Upper lobe of left lung (tissue), 6 donors: ENCODE measurements at regions not wholly inside any gene's neighbourhood (a gene's known extent, or its start where the extent isn't known, plus 50 kb on each side); places are given as distances from the start of the nearest gene placed in this dataset.

ENCODE experiments used
- ATAC-seq, 2 donors: fragments of 200-7000 bp; cut with Tn5 transposase; one replicate each; pipeline ENCODE4 v1.9.1; 2022; ENCODE audit warnings: mild to moderate bottlenecking in 2 of 2, moderate library complexity in 2 of 2; ENCODE audit not compliant: low FRiP score in 2 of 2
- DNase-seq, 2 donors: peaks; one replicate each; pipeline ENCODE4 v3.0.0-alpha.2; 2019 to 2020
- H3K27ac ChIP-seq, 4 donors: fragments of 200-600 bp; sonication (generic); one replicate each; pipeline ENCODE4 v1.5.1; 2016 to 2019
- H3K27me3 ChIP-seq, 4 donors: fragments of 200-600 bp; sonication (generic); one replicate each; pipeline ENCODE4 v1.5.1; 2017 to 2019
- H3K36me3 ChIP-seq, 4 donors: fragments of 200-600 bp; sonication (generic); one replicate each; pipeline ENCODE4 v1.5.1; 2016 to 2019
- H3K4me1 ChIP-seq, 4 donors: fragments of 200-600 bp; sonication (generic); one replicate each; pipeline ENCODE4 v1.5.1; 2018 to 2019
- H3K4me3 ChIP-seq, 4 donors: fragments of 200-600 bp; sonication (generic); one replicate each; pipeline ENCODE4 v1.5.1; 2017 to 2019; ENCODE audit warnings: mild to moderate bottlenecking in 2 of 4, moderate library complexity in 1 of 4
- H3K9me3 ChIP-seq, 4 donors: fragments of 200-600 bp; sonication (generic); one replicate each; pipeline ENCODE4 v1.5.1; 2018 to 2019
- CTCF ChIP-seq, 6 experiments: fragments of 450-650 bp in 4 of 6; fragments of 200-600 bp in 2 of 6; sonication (generic) in 2 of 6; IDR thresholded peaks; one replicate each; pipeline ENCODE4 v1.5.1; 2016 to 2019; ENCODE audit warnings: antibody characterized with exemption in 6 of 6
- EP300 ChIP-seq, 4 donors: sonication (generic); formaldehyde crosslinking; IDR thresholded peaks; one replicate each; pipeline ENCODE4 v1.5.1; 2017; ENCODE audit warnings: antibody characterized with exemption in 4 of 4, control low read depth in 2 of 4
- POLR2A ChIP-seq, 4 donors: fragments of 450-650 bp; IDR thresholded peaks; one replicate each; pipeline ENCODE4 v1.5.1; 2016 to 2017; ENCODE audit warnings: antibody characterized with exemption in 4 of 4, mild to moderate bottlenecking in 2 of 4
- POLR2AphosphoS5 ChIP-seq, 2 donors: sonication (generic); formaldehyde crosslinking; IDR thresholded peaks; one replicate each; pipeline ENCODE4 v1.5.1; 2017; ENCODE audit warnings: antibody characterized with exemption in 2 of 2
- WGBS, 2 donors: methylation state at CpG; one replicate each; pipeline ENCODE4 v1.1.5; 2017 to 2018; 5-methylcytosine and 5-hydroxymethylcytosine counted together
- donor health status: DM: no; HTN: no; CAD: no; lungs with moderate emphysema.
- donor health status: DM: no; HTN: yes; CAD: no; lungs with severe emphysema.

GRCh38 chr5:103477678-103478077 is 84.9 kb downstream of the NUDT12 start:
- H3K4me1 ChIP-seq: no peaks in the 10 kb centered on the region
- no peak overlapping the region for H3K27ac ChIP-seq
- TF ChIP-seq POLR2A (IDR thresholded peaks at IDR 0.05): no peak
- no peaks in the 10 kb centered on the region for H3K27me3 ChIP-seq
- WGBS, 2 donors: 66 to 68% methylated on average over 1 of the region's 1 CpG
- no peaks in the 10 kb centered on the region for H3K9me3 ChIP-seq
- ATAC-seq (no peak), DNase-seq (no peak)
- no peaks in the 10 kb centered on the region for H3K36me3 ChIP-seq
- no peak overlapping the region for H3K4me3 ChIP-seq

GRCh38 chr5:103476811-103477210 is 85.8 kb downstream of the NUDT12 start:
- no peak overlapping the region for H3K4me3 ChIP-seq
- no peak for TF ChIP-seq POLR2A (IDR thresholded peaks at IDR 0.05)
- TF ChIP-seq EP300 (IDR thresholded peaks at IDR 0.05): no peak
- TF ChIP-seq CTCF (IDR thresholded peaks at IDR 0.05): no peak
- no peak for TF ChIP-seq POLR2AphosphoS5 (IDR thresholded peaks at IDR 0.05)
- no peak for ATAC-seq
- H3K27me3 ChIP-seq: no peaks in the 10 kb centered on the region
- no peak overlapping the region for H3K27ac ChIP-seq
- WGBS, 2 donors: 70 to 84% methylated on average over 5 of the region's 5 CpGs
- no peaks in the 10 kb centered on the region for H3K4me1 ChIP-seq
- H3K36me3 ChIP-seq: no peaks in the 10 kb centered on the region
- no peaks in the 10 kb centered on the region for H3K9me3 ChIP-seq
- no peak for DNase-seq

- H3K9me3 ChIP-seq: no peaks in the 10 kb centered on the region
- DNase-seq (no peak), ATAC-seq (peak in 1 of 2 donors; percentile 79)
- H3K4me1 ChIP-seq: no peaks in the 10 kb centered on the region
- no peaks in the 10 kb centered on the region for H3K27me3 ChIP-seq
- H3K4me3 ChIP-seq: no peak overlapping the region
- 36 to 38% methylated on average over 4 of the region's 4 CpGs for WGBS, 2 donors
- TF ChIP-seq CTCF (IDR thresholded peaks at IDR 0.05) (peak; percentile 41 to 71 (median 58)), POLR2A (IDR thresholded peaks at IDR 0.05) (no peak)
- H3K36me3 ChIP-seq: no peaks in the 10 kb centered on the region
- no peak overlapping the region for H3K27ac ChIP-seq
Measured at GRCh38 chr5:103475629-103476240, 86.9 kb downstream of the NUDT12 start.

GRCh38 chr5:103474677-103475076 is 87.9 kb downstream of the NUDT12 start:
- WGBS, 2 donors: 89 to 96% methylated on average over 1 of the region's 1 CpG
- no peaks in the 10 kb centered on the region for H3K9me3 ChIP-seq
- DNase-seq: no peak
- H3K4me1 ChIP-seq: no peaks in the 10 kb centered on the region
- no peaks in the 10 kb centered on the region for H3K36me3 ChIP-seq
- no peak overlapping the region for H3K27ac ChIP-seq
- no peak overlapping the region for H3K4me3 ChIP-seq
- H3K27me3 ChIP-seq: no peaks in the 10 kb centered on the region
- TF ChIP-seq POLR2A (IDR thresholded peaks at IDR 0.05) (no peak), CTCF (IDR thresholded peaks at IDR 0.05) (no peak), EP300 (IDR thresholded peaks at IDR 0.05) (no peak), POLR2AphosphoS5 (IDR thresholded peaks at IDR 0.05) (no peak)
- no peak for ATAC-seq

- Histone ChIP-seq H3K4me3 (no peak overlapping the region), H3K4me1 (no peaks in the 10 kb centered on the region), H3K36me3 (no peaks in the 10 kb centered on the region), H3K27ac (no peak overlapping the region), H3K9me3 (no peaks in the 10 kb centered on the region), H3K27me3 (no peaks in the 10 kb centered on the region)
- no peak for DNase-seq
- no peak for ATAC-seq
- TF ChIP-seq POLR2A (IDR thresholded peaks at IDR 0.05): no peak
Measured at GRCh38 chr5:103473725-103474124, 88.9 kb downstream of the NUDT12 start.

- no peak overlapping the region for H3K27ac ChIP-seq
- H3K9me3 ChIP-seq: no peaks in the 10 kb centered on the region
- no peaks in the 10 kb centered on the region for H3K4me1 ChIP-seq
- DNase-seq (no peak), ATAC-seq (peak in 1 of 2 donors; percentile 64)
- H3K36me3 ChIP-seq: no peaks in the 10 kb centered on the region
- H3K27me3 ChIP-seq: no peaks in the 10 kb centered on the region
- 63 to 70% methylated on average over 1 of the region's 1 CpG for WGBS, 2 donors
- H3K4me3 ChIP-seq: no peak overlapping the region
- TF ChIP-seq POLR2A (IDR thresholded peaks at IDR 0.05) (no peak), POLR2AphosphoS5 (IDR thresholded peaks at IDR 0.05) (no peak), EP300 (IDR thresholded peaks at IDR 0.05) (no peak), CTCF (IDR thresholded peaks at IDR 0.05) (no peak)
Measured at GRCh38 chr5:103472830-103473229, 89.8 kb downstream of the NUDT12 start.
